ENCODE measurements at regions not wholly inside any gene's neighbourhood (a gene's known extent, or its start where the extent isn't known, plus 50 kb on each side); places are given as distances from the start of the nearest gene placed in this dataset.

GRCh38 chr14:83309833-83310232, 1776.2 kb upstream of the SEL1L start:
- DNase-seq (ENCODE audit: low read depth in 1 of 2, low spot score in 1 of 2): no peak
- in situ Hi-C loops (cut with HindIII; ENCODE audit: low pct_unique_long_range_greater_than_20kb, low sequenced_read_pairs): no loop called here
- no peak for TF ChIP-seq JUND (IDR thresholded peaks at IDR 0.05; ENCODE audit: low read depth)

DNA sequence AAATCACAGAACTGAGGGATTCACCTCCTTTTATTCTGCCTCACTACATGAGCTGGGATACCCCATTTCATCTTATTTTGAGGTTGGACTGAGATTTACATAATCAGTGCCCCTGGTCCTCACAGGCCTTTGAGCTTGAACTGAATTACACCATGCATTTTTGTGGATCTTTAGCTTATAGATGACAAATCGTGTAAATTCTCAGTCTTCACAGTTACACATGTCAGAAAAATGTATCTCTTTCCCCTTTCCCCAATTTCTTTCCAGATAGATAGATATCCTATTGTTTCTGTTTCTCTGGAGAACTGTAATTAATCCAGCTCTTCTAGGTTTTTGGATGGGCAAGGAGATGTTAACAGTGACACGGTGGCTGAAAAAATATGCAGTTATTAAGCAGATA, 1778.9 kb upstream of the SEL1L start:
- TF ChIP-seq JUND (IDR thresholded peaks at IDR 0.05; ENCODE audit: low read depth): no peak
- in situ Hi-C loops (cut with HindIII; ENCODE audit: low pct_unique_long_range_greater_than_20kb, low sequenced_read_pairs): no loop called here
- no peak for DNase-seq (ENCODE audit: low read depth in 1 of 2, low spot score in 1 of 2)

- TF ChIP-seq JUND (IDR thresholded peaks at IDR 0.05; ENCODE audit: low read depth): no peak
- DNase-seq (ENCODE audit: low read depth in 1 of 2, low spot score in 1 of 2): no peak
- in situ Hi-C loops (cut with HindIII; ENCODE audit: low pct_unique_long_range_greater_than_20kb, low sequenced_read_pairs): no loop called here
These were observed 1781.1 kb upstream of the SEL1L start for GRCh38 chr14:83314764-83315163.

DNA sequence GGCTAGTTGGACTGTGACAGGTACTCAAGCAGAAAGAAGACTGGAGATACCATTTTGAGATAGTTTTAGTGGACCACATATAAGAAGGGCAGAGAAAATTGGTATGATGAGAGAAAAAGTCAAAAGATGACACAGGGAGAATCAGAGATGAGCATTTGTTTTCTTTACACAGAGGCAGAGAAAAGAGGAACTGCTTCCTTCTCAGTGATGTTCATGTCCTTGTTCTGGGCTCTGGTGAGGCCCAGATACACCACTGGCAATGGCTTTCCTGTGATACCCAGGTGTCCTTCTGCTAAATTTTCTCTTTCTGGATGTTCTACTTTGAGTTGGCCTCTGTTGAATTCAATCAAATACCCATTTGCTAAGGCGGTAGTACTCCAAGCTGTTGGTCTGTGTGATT, 1782.7 kb upstream of the SEL1L start:
- no peak for DNase-seq (ENCODE audit: low read depth in 1 of 2, low spot score in 1 of 2)
- TF ChIP-seq JUND (IDR thresholded peaks at IDR 0.05; ENCODE audit: low read depth): no peak
- in situ Hi-C loops (cut with HindIII; ENCODE audit: low pct_unique_long_range_greater_than_20kb, low sequenced_read_pairs): no loop called here

DNA sequence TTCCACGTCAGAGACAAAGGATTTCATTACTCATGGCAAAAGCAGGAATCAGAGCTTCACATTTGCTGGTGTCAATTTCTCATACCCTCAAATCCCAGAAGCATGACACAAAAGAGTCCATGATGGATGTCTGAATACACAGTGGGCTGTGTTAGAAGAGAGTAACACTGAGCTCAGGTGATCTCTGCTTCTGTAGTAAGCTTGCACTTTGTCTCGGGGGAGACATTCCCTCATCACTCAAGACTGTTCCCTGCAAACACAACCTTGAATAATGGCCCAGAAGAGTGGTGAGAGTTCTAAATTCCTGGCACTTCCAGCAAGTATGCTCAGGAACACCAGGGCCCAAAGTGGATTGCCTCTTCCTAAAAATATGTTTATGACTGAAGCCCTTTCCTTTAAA, 1787.2 kb upstream of the SEL1L start:
- DNase-seq (ENCODE audit: low read depth in 1 of 2, low spot score in 1 of 2): no peak
- in situ Hi-C loops (cut with HindIII; ENCODE audit: low pct_unique_long_range_greater_than_20kb, low sequenced_read_pairs): no loop called here
- TF ChIP-seq JUND (IDR thresholded peaks at IDR 0.05; ENCODE audit: low read depth): no peak

GRCh38 chr14:83331513-83331912, 1797.9 kb upstream of the SEL1L start:
- no peak for TF ChIP-seq JUND (IDR thresholded peaks at IDR 0.05; ENCODE audit: low read depth)
- in situ Hi-C loops (cut with HindIII; ENCODE audit: low pct_unique_long_range_greater_than_20kb, low sequenced_read_pairs): no loop called here
- no peak for DNase-seq (ENCODE audit: low read depth in 1 of 2, low spot score in 1 of 2)

DNA sequence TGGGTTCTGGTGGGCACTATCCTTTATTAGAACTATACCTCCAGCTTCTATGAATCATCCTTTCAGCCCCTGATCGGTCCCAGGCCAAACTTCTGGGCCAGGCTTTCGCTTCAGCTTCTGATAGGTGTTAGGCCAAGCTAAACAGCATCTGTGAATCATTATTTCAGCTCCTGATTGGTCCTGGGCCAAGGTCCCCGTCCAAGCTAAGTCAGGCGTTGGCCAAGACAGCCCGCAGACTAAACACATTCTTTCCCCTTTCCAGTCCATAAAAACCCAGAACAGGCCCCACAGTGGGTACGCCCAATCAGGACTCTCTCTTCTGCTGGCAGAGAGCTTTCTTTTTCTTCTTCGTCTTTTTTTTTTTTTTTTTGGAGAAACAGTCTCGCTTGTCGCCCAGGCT, 1808.9 kb upstream of the SEL1L start:
- no peak for DNase-seq (ENCODE audit: low read depth in 1 of 2, low spot score in 1 of 2)
- in situ Hi-C loops (cut with HindIII; ENCODE audit: low pct_unique_long_range_greater_than_20kb, low sequenced_read_pairs): no loop called here
- no peak for TF ChIP-seq JUND (IDR thresholded peaks at IDR 0.05; ENCODE audit: low read depth)

GRCh38 chr14:83347874-83348273, 1814.2 kb upstream of the SEL1L start:
- TF ChIP-seq JUND (IDR thresholded peaks at IDR 0.05; ENCODE audit: low read depth): no peak
- in situ Hi-C loops (cut with HindIII; ENCODE audit: low pct_unique_long_range_greater_than_20kb, low sequenced_read_pairs): no loop called here
- DNase-seq (ENCODE audit: low read depth in 1 of 2, low spot score in 1 of 2): no peak

GRCh38 chr14:83355609-83356008, 1822.0 kb upstream of the SEL1L start:
- peak in 1 of 2 experiments; percentile 13 for DNase-seq (ENCODE audit: low read depth in 1 of 2, low spot score in 1 of 2)

DNA sequence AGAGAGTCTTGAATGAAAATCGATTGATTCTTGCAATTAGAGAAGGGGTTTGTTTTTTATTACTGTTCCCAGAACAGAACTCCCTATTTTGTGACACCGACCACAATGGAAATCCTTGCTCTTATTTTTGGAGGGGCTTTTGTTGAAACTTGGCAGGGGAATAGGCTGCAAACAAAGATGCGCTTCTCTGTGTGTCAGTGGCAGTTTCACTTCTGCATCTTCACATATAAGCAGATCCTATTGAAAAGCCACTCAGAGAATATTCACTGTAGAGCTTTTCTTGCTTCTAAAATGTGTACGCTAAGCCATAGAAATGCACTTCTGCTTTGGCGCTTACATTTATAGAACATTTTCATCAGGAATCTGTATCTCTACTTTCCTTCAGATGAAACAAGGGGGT, 1822.4 kb upstream of the SEL1L start:
- no peak for TF ChIP-seq JUND (IDR thresholded peaks at IDR 0.05; ENCODE audit: low read depth)
- in situ Hi-C loops (cut with HindIII; ENCODE audit: low pct_unique_long_range_greater_than_20kb, low sequenced_read_pairs): no loop called here
- no peak for DNase-seq (ENCODE audit: low read depth in 1 of 2, low spot score in 1 of 2)

More at GRCh38 chr14:83355609-83356008, 1822.0 kb upstream of the SEL1L start:
- TF ChIP-seq JUND (IDR thresholded peaks at IDR 0.05; ENCODE audit: low read depth): no peak
- in situ Hi-C loops (cut with HindIII; ENCODE audit: low pct_unique_long_range_greater_than_20kb, low sequenced_read_pairs): no loop called here

GRCh38 chr14:83372271-83372670, 1838.6 kb upstream of the SEL1L start:
- DNase-seq (ENCODE audit: low read depth in 1 of 2, low spot score in 1 of 2): no peak
- no peak for TF ChIP-seq JUND (IDR thresholded peaks at IDR 0.05; ENCODE audit: low read depth)
- in situ Hi-C loops (cut with HindIII; ENCODE audit: low pct_unique_long_range_greater_than_20kb, low sequenced_read_pairs): no loop called here

DNA sequence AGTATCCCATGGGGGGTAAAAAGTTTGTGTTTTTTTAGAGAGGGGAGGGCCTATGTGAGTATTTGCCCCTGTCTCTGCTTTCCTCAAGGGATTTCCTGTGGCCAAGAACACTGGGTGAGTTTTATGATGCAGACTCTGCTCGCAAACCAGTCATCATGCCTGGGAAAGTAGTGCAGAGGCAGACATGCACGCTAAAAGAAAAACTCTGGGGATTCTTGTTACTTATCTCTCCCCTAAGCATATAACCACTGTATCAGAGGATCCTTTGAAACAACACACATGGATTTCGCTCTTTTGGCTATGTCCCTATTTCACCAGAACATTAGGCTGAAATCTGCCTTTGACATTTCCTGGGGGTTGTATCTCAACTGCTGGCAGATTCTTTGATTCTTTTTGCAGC, 1845.8 kb upstream of the SEL1L start:
- in situ Hi-C loops (cut with HindIII; ENCODE audit: low pct_unique_long_range_greater_than_20kb, low sequenced_read_pairs): no loop called here
- no peak for TF ChIP-seq JUND (IDR thresholded peaks at IDR 0.05; ENCODE audit: low read depth)
- DNase-seq (ENCODE audit: low read depth in 1 of 2, low spot score in 1 of 2): no peak

GRCh38 chr14:83384253-83384652, 1850.6 kb upstream of the SEL1L start:
- in situ Hi-C loops (cut with HindIII; ENCODE audit: low pct_unique_long_range_greater_than_20kb, low sequenced_read_pairs): no loop called here
- DNase-seq (ENCODE audit: low read depth in 1 of 2, low spot score in 1 of 2): no peak
- TF ChIP-seq JUND (IDR thresholded peaks at IDR 0.05; ENCODE audit: low read depth): no peak

DNA sequence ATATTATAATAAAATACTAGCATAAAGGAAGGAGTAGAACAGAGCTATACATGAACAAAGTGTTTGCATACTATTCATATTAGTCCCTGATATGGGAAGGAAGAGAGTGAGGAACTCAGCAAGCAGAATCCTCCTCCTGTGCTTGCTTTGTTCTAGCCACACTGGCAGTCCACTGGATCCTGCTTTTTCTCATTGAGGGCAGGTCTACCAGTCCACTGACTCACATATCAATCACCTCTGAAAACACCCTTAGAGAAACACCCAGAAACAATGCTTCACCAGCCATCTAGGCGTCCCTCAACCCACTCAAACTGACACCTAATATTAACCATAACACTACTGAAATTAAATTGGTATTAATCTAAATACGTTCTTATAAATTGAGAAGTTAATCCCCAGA, 1861.7 kb upstream of the SEL1L start:
- no peak for TF ChIP-seq JUND (IDR thresholded peaks at IDR 0.05; ENCODE audit: low read depth)
- in situ Hi-C loops (cut with HindIII; ENCODE audit: low pct_unique_long_range_greater_than_20kb, low sequenced_read_pairs): no loop called here
- DNase-seq (ENCODE audit: low read depth in 1 of 2, low spot score in 1 of 2): no peak

All from T47D (cell line).